Stimulated activated CD4-positive, alpha-beta T cell treated with anti-CD3 and anti-CD28 coated beads, Interleukin-4, amount 100 ng/mL, for 1 hour (primary cell): ENCODE measurements at regions not wholly inside any gene's neighbourhood (a gene's known extent, or its start where the extent isn't known, plus 50 kb on each side); places are given as distances from the start of the nearest gene placed in this dataset.

ENCODE experiments used
- DNase-seq: peaks from one replicate; pipeline ENCODE4 v3.0.0-alpha.2; 2020

DNA sequence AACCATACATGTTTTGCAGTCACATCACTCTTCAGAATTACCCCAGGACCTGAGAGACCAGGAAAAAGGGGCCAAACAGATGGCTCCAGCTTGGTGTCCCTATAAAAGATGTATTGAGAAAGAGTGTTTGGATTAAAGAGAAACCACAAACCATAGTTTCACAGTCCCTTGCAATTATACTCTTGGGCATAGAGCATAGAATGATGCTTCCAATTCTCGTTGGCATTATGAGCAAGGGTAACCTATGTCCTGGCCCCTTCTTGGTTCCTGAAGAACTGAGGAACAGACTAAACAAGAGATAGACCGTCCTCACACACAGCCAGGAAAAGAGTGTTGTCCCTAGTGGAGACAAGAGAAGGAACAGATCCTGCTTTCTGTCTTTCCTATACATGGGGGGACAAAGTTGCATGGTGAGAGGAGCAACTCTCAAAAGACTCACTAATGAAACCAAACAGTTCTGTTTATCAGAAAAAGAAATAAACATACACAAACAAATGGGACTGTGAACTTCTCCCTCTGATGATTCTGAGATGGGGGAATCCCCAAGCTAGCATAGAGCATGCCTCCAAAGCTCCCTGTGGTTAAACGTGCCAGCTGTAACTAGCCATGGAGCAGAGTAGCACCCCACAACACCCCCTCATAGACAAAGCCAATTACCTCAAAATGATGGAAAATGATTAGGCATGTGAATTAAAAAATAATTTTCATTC lies 908.6 kb downstream of the NTRK3 start:
- DNase-seq: no peak

- no peak for DNase-seq
These were observed 910.6 kb downstream of the NTRK3 start for GRCh38 chr15:87345961-87346360.

GRCh38 chr15:87343966-87344365 lies 912.6 kb downstream of the NTRK3 start:
- no peak for DNase-seq

DNA sequence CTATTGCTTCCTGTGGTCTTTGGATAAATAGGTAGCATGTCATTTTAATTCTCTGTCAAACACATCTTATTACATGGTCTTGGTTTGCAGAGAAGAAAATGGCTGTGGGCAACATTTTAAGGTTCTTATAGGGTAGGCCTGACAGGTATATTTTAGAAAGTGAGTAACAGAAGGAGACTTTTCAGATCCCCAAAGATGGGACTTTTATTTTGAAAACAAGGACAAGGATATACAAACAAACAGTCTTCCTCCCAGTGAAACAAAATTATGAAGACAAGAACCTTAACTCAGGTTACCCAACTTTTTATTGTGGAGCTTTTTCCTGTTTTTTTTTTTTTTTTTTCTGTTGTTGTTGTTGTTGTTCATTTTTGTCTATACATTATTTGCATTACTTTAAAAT lies 916.2 kb downstream of the NTRK3 start:
- DNase-seq: no peak

- no peak for DNase-seq
These were observed 930.3 kb downstream of the NTRK3 start for GRCh38 chr15:87326269-87326668.

- DNase-seq: no peak
These were observed 933.7 kb downstream of the NTRK3 start for GRCh38 chr15:87322870-87323269.

- no peak for DNase-seq
These were observed 934.3 kb downstream of the NTRK3 start for GRCh38 chr15:87322265-87322664.

- DNase-seq: no peak
These were observed 938.6 kb downstream of the NTRK3 start for GRCh38 chr15:87317900-87318299.

- DNase-seq: no peak
These were observed 944.3 kb downstream of the NTRK3 start for GRCh38 chr15:87312221-87312620.

DNA sequence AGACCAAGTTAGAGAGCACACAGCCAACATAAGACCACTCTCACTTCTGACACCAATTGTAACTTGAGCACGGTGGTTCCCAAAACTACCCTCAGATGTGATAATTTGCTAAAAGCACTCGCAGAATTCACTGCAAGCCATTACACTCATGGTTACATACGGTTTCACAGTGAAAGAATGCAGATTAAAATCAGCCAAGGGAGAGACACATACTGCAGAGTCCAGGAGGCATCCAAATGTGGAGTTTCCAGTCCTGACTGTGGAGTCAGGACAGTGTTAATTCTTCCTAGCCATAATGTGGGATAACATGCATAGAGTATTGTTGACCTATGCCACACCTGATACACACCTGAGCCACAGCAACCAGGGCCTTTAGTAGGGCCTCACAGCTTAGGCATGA lies 956.4 kb downstream of the NTRK3 start:
- DNase-seq: no peak

DNA sequence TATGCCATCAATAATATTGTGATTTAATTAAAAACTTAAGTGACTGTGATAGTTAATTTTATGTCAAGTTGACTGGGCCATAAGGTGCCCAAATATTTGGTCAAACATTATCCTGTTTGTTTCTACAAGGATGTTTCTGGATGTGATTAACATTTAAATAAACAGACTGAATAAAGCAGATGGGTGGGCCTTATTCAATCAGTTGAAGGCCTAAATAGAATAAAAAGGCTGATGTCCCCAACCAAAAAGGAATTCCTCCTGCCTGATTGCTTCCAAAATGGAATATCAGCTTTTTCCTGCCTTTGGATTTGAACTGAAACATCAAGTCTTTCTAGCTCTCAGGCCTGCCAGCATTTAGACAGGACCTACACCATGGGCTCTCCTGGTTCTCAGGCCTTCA lies 961.7 kb downstream of the NTRK3 start:
- no peak for DNase-seq

GRCh38 chr15:87293031-87293430 lies 963.5 kb downstream of the NTRK3 start:
- DNase-seq: no peak

DNA sequence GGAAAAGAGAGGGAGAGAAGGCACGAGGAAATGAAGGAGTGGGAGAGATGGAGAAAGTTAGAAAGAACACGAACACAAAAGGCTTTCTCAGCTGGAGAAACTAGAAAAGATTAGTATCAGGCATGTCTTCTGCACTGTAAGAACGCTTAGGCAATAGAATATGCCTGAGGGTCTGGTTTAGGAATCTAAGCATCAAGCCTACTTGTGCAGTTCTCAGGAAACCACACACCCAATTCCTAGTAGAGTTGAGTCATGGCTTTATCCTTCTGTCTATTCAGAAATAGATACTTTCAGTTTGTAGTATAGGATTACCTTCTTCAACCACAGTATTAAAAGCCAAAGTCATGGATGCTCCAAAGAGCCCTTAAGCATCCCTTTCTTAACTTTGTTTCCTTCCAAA lies 969.4 kb downstream of the NTRK3 start:
- DNase-seq: no peak

DNA sequence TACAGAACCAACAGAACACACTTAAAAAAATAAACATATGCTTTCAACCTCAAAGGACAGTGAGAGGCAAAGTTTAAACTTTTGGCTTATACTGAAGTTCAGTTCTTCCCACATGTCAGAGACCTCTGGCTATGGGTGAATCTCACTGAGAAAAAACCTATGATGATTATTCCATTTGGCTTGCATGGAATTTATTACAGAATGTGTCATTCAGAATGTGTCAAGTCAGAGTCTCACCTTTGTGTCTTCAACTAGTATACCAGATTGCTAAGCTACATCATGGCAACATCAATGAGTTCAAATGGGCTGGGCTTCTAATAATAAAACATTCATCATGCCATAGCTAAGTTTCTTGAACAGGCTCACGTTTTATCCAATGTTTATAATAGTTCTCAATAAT lies 987.0 kb downstream of the NTRK3 start:
- DNase-seq: no peak

GRCh38 chr15:87268675-87269074 lies 987.9 kb downstream of the NTRK3 start:
- no peak for DNase-seq

DNA sequence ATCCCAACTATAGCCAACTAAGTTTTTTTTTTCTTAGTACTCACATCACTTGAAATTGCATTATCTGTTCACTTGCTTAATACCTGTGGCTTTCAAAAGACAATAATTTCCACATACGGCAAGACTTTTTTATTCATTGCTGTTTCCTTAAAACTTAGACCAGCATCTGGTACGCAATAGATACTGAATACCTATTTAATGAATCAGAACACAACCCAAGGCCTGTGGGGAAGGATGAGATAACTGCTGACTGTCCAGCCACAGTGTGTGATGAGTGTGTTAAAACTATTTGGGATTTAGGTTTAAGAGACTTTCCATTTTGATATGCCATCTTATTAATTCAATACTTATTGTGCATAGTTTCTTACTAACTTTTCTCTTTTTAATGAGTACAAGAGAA lies 988.7 kb downstream of the NTRK3 start:
- no peak for DNase-seq

- DNase-seq: no peak
These were observed 992.7 kb downstream of the NTRK3 start for GRCh38 chr15:87263871-87264270.

DNA sequence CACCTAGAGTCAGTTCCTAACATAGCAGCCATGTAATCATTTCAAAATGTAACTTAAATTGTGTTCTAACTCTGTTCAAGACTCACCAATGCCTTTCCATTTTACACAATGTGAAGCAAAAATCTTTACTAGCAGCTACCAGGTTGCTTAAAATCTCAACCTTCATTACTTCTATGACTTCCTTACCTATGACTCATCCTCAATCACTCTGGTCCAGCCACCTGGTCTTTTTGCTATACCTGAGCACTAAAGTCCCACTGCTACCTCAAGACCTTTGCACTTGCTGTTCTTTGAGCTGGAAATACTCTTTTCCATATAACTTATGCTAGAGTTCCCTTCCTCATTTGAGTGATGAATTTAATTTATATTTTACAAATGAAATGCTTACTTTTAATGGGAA lies 993.2 kb downstream of the NTRK3 start:
- DNase-seq: no peak

DNA sequence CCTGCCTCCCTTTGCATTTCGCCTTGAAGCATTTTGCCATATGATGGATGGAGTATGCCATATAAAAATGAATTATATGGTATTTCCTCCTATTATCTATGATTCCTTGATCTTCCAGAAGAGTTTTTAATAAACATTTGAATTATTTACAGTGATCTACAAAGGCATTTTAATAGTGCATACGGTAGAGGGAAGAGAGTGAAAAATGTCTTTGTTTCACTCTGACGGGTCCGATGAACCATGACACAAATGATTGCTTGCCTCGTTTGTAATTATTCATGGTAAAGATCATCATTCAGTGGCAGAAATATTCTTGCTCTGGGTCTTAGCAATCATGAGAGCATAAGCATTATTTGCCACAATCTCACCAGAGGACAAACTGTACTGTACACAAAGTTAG lies 1010.9 kb downstream of the NTRK3 start:
- DNase-seq: no peak

DNA sequence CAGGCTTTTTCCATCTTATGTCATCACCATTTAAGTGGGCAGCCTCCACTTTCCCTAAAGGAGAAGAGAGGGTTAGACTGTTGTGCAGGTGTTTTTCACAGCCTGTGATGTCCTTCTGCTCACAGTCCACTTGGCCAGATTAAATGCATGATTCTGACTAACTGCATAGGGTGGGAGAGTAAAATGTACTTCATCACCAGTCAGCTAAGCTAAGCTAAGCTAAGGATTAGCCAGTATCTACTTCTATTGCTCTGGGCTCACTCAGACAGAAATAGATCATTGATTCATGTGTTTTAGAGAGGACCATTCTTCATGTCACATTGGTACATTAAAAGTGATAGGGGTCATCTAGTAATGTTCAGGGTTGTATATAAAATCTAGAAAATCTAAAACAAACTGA lies 1013.1 kb downstream of the NTRK3 start:
- no peak for DNase-seq

DNA sequence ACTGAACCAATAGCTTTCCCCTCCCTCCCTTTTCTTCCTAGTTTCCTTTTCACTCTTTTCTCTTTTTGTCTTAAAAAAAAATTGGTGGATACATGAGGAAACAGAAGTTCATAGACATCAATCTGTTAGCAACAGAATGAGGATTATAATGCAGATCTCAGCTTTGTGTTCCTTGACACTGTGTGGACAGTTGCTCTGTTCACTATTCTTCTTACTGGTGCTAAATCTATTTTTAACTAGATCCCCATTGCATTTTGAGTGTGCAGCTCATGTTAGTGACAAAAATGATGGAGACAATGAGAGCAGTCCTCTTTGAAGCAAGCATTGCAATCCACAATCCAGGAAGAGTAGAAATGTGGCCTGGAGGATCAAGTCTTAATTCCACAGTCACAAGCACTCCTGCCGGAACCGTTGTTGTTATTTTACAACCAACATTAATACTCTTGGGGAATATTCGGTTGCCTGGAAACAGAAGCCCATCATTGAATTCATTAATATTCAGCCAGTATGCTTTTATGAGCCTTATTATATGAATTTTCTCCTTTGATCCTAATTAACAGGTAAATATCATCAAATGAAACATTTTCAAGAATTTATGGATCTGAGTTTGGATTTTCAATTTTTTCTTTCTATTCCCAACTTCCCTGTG lies 1016.8 kb downstream of the NTRK3 start:
- DNase-seq: no peak

DNA sequence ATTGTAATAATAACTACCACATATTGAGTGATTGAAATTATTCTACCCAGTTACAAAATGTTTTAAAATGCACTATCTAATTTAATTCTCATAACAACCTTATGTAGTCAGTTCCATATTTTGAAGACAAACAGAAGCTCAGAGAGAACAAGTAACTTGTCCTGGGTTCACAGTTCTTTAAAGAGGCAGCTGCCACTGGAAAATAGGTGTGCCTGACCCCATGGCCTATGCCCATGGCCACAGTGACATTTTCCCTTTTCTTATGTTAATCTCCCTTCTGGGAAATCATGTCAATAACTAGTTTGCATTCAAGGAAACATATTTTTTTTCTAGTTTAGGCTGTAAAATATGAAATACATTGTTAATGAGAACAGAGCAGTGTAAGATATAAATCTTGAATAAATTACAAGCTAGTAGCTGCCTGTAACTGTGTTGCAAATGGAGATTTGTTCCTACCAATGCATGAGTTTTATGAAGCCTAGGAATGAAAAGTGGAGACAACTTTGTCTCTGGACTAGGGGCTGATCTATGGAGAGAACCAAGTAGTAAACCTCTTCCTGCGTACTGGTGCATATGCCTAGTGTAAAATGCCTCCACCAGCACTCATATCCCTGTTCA lies 1018.0 kb downstream of the NTRK3 start:
- no peak for DNase-seq

- DNase-seq: no peak
These were observed 1028.1 kb downstream of the NTRK3 start for GRCh38 chr15:87228460-87228859.

DNA sequence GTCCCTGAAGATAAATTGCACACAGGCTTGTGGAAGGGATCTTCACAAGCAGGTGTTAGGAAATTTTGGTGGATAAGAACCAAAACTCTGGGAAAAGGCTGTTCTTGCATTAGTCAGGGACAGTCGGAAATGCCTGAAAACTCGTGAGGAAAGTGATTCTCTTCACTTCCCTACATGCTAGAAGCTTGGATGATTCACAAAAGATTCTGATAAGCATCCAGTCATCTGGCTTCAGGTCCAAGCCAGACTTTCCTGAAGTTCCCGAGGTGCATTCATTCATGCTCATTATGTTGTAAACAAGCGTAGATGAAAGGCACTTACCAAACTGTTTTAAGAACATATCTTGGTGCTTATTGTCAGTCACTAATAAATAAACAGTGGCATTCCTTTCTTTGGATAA lies 1028.7 kb downstream of the NTRK3 start:
- DNase-seq: no peak

- no peak for DNase-seq
These were observed 1031.1 kb downstream of the NTRK3 start for GRCh38 chr15:87225436-87225835.
